ENCODE measurements at regions not wholly inside any gene's neighbourhood (a gene's known extent, or its start where the extent isn't known, plus 50 kb on each side); places are given as distances from the start of the nearest gene placed in this dataset.

DNA sequence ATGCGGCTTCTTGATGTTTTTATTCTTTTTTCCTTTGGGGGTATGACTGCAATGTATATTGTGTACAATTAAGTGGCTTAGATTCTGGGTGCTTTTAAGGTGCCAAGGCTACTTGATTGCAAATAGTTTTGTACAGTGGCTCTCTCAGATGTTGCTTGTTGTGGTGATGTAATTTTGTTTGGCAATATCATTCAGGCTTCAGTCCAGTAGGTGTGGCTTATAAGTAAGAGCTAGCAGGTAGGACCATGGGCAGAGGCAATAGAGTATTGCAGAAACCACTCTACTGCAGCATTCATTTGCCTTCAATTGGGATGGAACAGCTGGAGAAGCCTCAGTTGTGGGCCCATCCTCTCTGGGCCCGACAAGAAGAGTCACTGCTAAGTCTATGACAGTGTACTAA is 407.9 kb upstream of the MAN1A1 start (continued):
- TF ChIP-seq ZNF76 (CRISPR knock-in tag; IDR thresholded peaks at IDR 0.05; ENCODE audit: borderline replicate concordance) (no peak), POU5F1 (IDR thresholded peaks at IDR 0.05; ENCODE audit: borderline replicate concordance, low read depth, low read length, partially characterized antibody) (no peak), GTF2A2 (tag; IDR thresholded peaks at IDR 0.05) (no peak)

DNA sequence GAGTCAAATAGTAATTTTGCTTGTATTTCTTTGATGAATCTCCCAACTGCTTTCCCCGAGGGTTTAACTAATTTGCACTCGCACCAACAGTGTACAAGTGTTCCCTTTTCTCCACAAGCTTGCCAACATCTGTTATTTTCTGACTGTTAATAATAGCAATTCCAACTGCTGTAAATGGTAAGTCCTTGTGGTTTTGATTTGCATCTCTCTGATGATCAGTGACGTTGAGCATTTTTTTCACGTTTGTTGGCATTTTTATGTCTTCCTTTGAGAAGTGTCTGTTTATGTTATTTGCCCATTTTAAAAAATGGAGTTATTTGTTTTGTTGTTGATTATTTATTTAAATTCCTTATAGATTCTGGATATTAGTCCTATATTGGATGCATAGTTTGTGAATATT is 399.8 kb upstream of the MAN1A1 start:
- Histone ChIP-seq H3K4me2 (ENCODE audit: insufficient read depth, low read length) (no peak overlapping the region), H3K79me2 (ENCODE audit: control insufficient read depth, insufficient read depth, low read length) (no peaks in the 10 kb centered on the region), H3K9me3 (replicated peaks; ENCODE audit: control insufficient read depth, insufficient read depth, low read depth, low read length) (no peaks in the 10 kb centered on the region), H3K9me1 (ENCODE audit: control insufficient read depth, insufficient read depth, low read length) (no peaks in the 10 kb centered on the region), H2AFZ (ENCODE audit: low read depth, low read length) (no peak overlapping the region), H4K20me1 (replicated peaks; ENCODE audit: control insufficient read depth, insufficient read depth, low read length) (no peaks in the 10 kb centered on the region), H3K27me3 (ENCODE audit: control insufficient read depth in 2 of 2, insufficient read depth in 2 of 2, low read length in 2 of 2) (no peaks in the 10 kb centered on the region; a peak in 1 of 5 replicates), H3K27ac (ENCODE audit: extremely low read depth, low read depth, low read length) (no peak overlapping the region), H3K9ac (ENCODE audit: insufficient read depth in 1 of 2, low read depth in 2 of 2, low read length in 2 of 2) (no peak overlapping the region), H3K4me3 (no peak overlapping the region), H3K36me3 (ENCODE audit: control insufficient read depth, insufficient read depth, low read length) (no peaks in the 10 kb centered on the region), H3K4me1 (replicated peaks in 1 of 2; ENCODE audit: control insufficient read depth in 2 of 2, insufficient read depth in 2 of 2, low read length in 2 of 2) (no peaks in the 10 kb centered on the region)
- no TSS peak for BruUV-seq (replicated peaks)
- in situ Hi-C loops (cut with MboI) = no loop called here
- WGBS (ENCODE audit: insufficient coverage, low coverage, missing lambda C conversion rate) = 5% methylated on average over 4 of the region's 4 CpGs
- ChIA-PET POLR2A (no interaction called here), CTCF (ENCODE audit: low intra/inter-chr PET ratio) (no interaction called here)
- intact Hi-C loops (cut with micrococcal nuclease) = no loop called here
- no peak for ATAC-seq
- no peak for DNase-seq (ENCODE audit: extremely low read depth in 1 of 4, low spot score in 3 of 4)
- FAIRE-seq = no peak
- TF ChIP-seq, protein P1, sequence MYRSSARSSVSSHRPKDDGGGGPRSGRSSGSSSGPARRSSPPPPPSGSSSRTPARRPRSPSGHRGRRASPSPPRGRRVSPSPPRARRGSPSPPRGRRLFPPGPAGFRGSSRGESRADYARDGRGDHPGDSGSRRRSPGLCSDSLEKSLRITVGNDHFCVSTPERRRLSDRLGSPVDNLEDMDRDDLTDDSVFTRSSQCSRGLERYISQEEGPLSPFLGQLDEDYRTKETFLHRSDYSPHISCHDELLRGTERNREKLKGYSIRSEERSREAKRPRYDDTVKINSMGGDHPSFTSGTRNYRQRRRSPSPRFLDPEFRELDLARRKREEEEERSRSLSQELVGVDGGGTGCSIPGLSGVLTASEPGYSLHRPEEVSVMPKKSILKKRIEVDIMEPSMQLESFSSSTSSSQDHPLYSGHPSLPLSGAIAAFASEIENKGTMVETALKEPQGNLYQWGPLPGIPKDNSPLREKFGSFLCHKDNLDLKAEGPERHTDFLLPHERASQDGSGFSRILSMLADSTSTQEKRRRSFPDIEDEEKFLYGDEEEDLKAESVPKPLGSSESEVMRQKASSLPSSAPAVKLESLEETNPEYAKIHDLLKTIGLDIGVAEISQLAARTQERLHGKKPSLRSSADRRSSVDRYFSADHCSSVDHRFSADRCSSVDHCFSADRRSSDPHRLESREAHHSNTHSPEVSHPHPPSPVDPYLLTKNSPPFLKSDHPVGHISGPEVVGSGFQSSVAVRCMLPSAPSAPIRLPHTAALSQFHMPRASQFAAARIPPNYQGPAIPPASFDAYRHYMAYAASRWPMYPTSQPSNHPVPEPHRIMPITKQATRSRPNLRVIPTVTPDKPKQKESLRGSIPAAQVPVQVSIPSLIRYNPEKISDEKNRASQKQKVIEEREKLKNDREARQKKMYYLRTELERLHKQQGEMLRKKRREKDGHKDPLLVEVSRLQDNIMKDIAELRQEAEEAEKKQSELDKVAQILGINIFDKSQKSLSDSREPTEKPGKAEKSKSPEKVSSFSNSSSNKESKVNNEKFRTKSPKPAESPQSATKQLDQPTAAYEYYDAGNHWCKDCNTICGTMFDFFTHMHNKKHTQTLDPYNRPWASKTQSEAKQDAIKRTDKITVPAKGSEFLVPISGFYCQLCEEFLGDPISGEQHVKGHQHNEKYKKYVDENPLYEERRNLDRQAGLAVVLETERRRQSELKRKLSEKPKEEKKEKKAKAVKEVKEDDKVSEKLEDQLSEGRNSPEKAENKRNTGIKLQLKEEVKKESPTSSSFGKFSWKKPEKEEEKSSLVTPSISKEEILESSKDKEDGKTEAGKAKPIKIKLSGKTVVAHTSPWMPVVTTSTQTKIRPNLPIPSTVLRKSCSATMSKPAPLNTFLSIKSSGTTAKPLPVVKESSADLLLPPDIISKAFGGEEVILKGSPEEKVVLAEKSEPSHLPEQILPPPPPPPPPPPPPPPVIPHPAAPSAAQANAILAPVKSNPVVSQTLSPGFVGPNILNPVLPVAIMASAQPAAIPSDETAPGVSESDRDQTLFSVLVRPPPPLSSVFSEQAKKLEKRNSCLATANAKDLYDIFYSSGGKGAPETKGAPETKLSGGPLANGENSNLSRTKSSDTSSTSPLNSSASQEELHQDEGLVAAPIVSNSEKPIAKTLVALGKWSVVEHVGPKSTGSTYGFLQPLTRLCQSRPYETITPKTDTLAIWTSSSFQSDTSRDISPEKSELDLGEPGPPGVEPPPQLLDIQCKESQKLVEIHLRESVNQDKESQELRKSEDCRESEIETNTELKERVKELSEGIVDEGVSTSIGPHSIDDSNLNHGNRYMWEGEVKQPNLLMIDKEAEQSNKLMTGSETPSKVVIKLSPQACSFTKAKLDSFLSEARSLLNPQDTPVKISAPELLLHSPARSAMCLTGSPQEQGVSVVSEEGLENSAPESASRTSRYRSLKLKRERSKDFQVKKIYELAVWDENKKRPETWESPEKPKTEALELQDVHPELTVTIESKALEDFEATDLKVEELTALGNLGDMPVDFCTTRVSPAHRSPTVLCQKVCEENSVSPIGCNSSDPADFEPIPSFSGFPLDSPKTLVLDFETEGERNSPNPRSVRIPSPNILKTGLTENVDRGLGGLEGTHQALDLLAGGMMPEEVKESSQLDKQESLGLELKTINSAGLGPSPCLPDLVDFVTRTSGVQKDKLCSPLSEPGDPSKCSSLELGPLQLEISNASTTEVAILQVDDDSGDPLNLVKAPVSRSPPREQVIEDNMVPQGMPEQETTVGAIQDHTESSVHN (IDR thresholded peaks at IDR 0.05; ENCODE audit: borderline replicate concordance in 1 of 2, low read depth in 1 of 2) = no peak
- TF ChIP-seq JUNB (CRISPR knock-in tag; conservative IDR thresholded peaks at IDR 0.05) = no peak
- no peak for TF ChIP-seq CTBP1 (IDR thresholded peaks at IDR 0.05; ENCODE audit: borderline replicate concordance)
- TF ChIP-seq, protein P2, sequence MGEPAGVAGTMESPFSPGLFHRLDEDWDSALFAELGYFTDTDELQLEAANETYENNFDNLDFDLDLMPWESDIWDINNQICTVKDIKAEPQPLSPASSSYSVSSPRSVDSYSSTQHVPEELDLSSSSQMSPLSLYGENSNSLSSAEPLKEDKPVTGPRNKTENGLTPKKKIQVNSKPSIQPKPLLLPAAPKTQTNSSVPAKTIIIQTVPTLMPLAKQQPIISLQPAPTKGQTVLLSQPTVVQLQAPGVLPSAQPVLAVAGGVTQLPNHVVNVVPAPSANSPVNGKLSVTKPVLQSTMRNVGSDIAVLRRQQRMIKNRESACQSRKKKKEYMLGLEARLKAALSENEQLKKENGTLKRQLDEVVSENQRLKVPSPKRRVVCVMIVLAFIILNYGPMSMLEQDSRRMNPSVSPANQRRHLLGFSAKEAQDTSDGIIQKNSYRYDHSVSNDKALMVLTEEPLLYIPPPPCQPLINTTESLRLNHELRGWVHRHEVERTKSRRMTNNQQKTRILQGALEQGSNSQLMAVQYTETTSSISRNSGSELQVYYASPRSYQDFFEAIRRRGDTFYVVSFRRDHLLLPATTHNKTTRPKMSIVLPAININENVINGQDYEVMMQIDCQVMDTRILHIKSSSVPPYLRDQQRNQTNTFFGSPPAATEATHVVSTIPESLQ (CRISPR knock-in tag; IDR thresholded peaks at IDR 0.05) = no peak
- TF ChIP-seq POLR2A (conservative IDR thresholded peaks at IDR 0.05) = no peak
- TF ChIP-seq ZC3H8 (IDR thresholded peaks at IDR 0.05) = no peak
- no peak for TF ChIP-seq POLR2AphosphoS2 (IDR thresholded peaks at IDR 0.05; ENCODE audit: low read length)
- TF ChIP-seq ZNF121 (CRISPR knock-in tag; conservative IDR thresholded peaks at IDR 0.05) = no peak
- no peak for TF ChIP-seq ZNF780A (CRISPR knock-in tag; IDR thresholded peaks at IDR 0.05)
- no peak for TF ChIP-seq GTF2A2 (tag; IDR thresholded peaks at IDR 0.05)
- no peak for TF ChIP-seq ZKSCAN3 (CRISPR knock-in tag; IDR thresholded peaks at IDR 0.05)
